Kidney (tissue), 13 donors: ENCODE measurements at regions not wholly inside any gene's neighbourhood (a gene's known extent, or its start where the extent isn't known, plus 50 kb on each side); places are given as distances from the start of the nearest gene placed in this dataset.
A peak's percentile ranks its signal among the peaks of the same experiment; 100 is the strongest.

ENCODE experiments used
- DNase-seq, 5 donors: peaks; one replicate each; pipeline ENCODE4 v3.0.0-alpha.2; 2013 to 2020
- FAIRE-seq: peaks from 2 replicates; lab custom pipeline; 2012; peaks lifted over from hg19 to GRCh38; lab: Jason Lieb, UNC
- H3K27ac ChIP-seq, 2 donors: one replicate each; pipeline ENCODE4 v1.7.0; 2013; ENCODE audit warnings: low read depth in 2 of 2, low read length in 2 of 2, inconsistent platforms in 1 of 2
- H3K27me3 ChIP-seq: one replicate; pipeline ENCODE4 v1.7.1; 2013; ENCODE audit warnings: low read length, inconsistent platforms; ENCODE audit not compliant: control insufficient read depth, insufficient read depth
- H3K36me3 ChIP-seq, 3 donors: one replicate each; pipeline versions ENCODE4 v1.7.0 to v1.7.1; 2013; ENCODE audit warnings: low read length in 3 of 3, control low read depth in 1 of 3, inconsistent platforms in 1 of 3; ENCODE audit not compliant: insufficient read depth in 3 of 3, control insufficient read depth in 2 of 3
- H3K4me1 ChIP-seq, 3 donors: one replicate each; pipeline versions ENCODE4 v1.7.0 to v1.7.1; 2013; ENCODE audit warnings: low read length in 3 of 3, inconsistent platforms in 1 of 3, low read depth in 1 of 3; ENCODE audit not compliant: control insufficient read depth in 2 of 3, insufficient read depth in 2 of 3
- H3K4me3 ChIP-seq, 3 donors: one replicate each; pipeline versions ENCODE4 v1.7.0 to v1.8.1; 2013; ENCODE audit warnings: low read length in 3 of 3, control low read depth in 1 of 3, inconsistent platforms in 1 of 3
- H3K9ac ChIP-seq, 3 donors: one replicate each; pipeline versions ENCODE4 v1.7.0 to v1.7.1; 2013; ENCODE audit warnings: low read length in 3 of 3, control low read depth in 1 of 3, inconsistent platforms in 1 of 3
- H3K9me3 ChIP-seq, 3 donors: one replicate each; pipeline versions ENCODE4 v1.7.0 to v1.7.1; 2013; ENCODE audit warnings: low read length in 3 of 3, control low read depth in 1 of 3, inconsistent platforms in 1 of 3; ENCODE audit not compliant: control insufficient read depth in 2 of 3, insufficient read depth in 1 of 3
- CTCF ChIP-seq: IDR thresholded peaks from 3 replicates; pipeline ENCODE4 v1.5.1; 2012; ENCODE audit warnings: mild to moderate bottlenecking, moderate library complexity, borderline replicate concordance; ENCODE audit not compliant: insufficient read depth; ENCODE audit errors: extremely low read depth
- intact Hi-C: fragments of 100-400 bp; cut with DNase I; formaldehyde crosslinking; loops from one replicate; pipeline ENCODE4 v1.11.1; 2022
- donor health status: control.
- donor health status: control.
- donor health status: control.
- donor health status: control.
- donor health status: control.
- donor health status: DM: yes; HTN: yes; CAD: no.
- donor health status: Normal renal cell carcinoma (clear cell type).

- intact Hi-C loops: no loop called here
- no peak for TF ChIP-seq CTCF
- Histone ChIP-seq H3K9ac (no peak overlapping the region), H3K27me3 (no peaks in the 10 kb centered on the region), H3K36me3 (no peaks in the 10 kb centered on the region), H3K27ac (no peak overlapping the region), H3K4me3 (no peak overlapping the region), H3K9me3 (no peaks in the 10 kb centered on the region), H3K4me1 (no peaks in the 10 kb centered on the region)
- DNase-seq: peak in 1 of 5 donors; percentile 12
- FAIRE-seq: no peak
These were observed 963.7 kb downstream of the PLOD2 start for GRCh38 chr3:145197051-145197820.

- TF ChIP-seq CTCF: no peak
- no peak for FAIRE-seq
- Histone ChIP-seq H3K9me3 (no peaks in the 10 kb centered on the region), H3K36me3 (no peaks in the 10 kb centered on the region), H3K4me1 (no peaks in the 10 kb centered on the region), H3K27ac (no peak overlapping the region), H3K9ac (no peak overlapping the region), H3K27me3 (no peaks in the 10 kb centered on the region), H3K4me3 (no peak overlapping the region)
- no peak for DNase-seq
- intact Hi-C loops: no loop called here
These were observed 963.2 kb downstream of the PLOD2 start for GRCh38 chr3:145197821-145198220.

- no peak overlapping the region for H3K9ac ChIP-seq
- H3K27me3 ChIP-seq: no peaks in the 10 kb centered on the region
- H3K4me3 ChIP-seq: no peak overlapping the region
- intact Hi-C loops: no loop called here
- H3K4me1 ChIP-seq: no peaks in the 10 kb centered on the region
- H3K9me3 ChIP-seq: no peaks in the 10 kb centered on the region
- DNase-seq (no peak), FAIRE-seq (no peak)
- no peak overlapping the region for H3K27ac ChIP-seq
- no peak for TF ChIP-seq CTCF
- no peaks in the 10 kb centered on the region for H3K36me3 ChIP-seq
These were observed 951.4 kb downstream of the PLOD2 start for GRCh38 chr3:145209561-145209960.
